NCI-H1694 treated with DMSO at 0.1 percent for 48 hours (cell line): ENCODE measurements at regions not wholly inside any gene's neighbourhood (a gene's known extent, or its start where the extent isn't known, plus 50 kb on each side); places are given as distances from the start of the nearest gene placed in this dataset.
"Not testable (repeated sequence)": the region's sequence is repeated elsewhere in the genome, so short reads cannot be mapped to it uniquely, and the experiment has no call there.

Source experiments
- DNase-seq: peaks from one replicate; lab custom pipeline; 2025; lab: John Stamatoyannopoulos, UW

DNA sequence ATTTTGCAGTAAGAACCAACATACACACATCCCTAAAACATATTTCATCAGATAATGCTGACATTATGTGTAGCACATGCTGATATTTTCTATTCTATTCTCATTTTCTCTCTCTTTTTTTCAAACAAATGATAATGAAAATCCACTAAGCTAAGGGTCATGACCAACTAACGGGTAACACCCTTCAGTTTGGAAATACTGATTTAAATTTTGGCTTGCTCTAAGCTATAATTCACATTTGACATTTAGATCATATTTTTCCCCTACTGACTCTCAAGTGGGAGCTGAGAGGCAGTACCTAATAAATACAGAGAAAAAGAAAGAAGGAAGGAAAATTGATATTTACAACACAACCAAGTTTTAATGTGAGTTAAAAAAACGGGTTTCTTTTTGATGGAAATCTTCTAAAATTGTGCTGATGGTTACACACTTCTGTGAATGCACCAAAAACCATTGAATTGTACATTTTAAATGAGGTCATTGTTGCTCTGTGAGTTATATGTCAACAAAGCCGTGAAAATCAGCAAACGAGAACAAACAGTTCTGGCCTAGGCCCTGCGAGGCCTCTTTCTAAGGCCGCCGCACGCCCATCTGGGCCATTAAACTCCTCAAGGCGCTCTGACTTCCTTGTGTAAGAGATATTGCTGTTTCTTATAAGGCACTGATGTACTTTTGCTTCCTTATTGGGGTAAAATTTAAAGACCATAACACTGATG is 124.2 kb downstream of the GALR1 start:
- no peak for DNase-seq

DNA sequence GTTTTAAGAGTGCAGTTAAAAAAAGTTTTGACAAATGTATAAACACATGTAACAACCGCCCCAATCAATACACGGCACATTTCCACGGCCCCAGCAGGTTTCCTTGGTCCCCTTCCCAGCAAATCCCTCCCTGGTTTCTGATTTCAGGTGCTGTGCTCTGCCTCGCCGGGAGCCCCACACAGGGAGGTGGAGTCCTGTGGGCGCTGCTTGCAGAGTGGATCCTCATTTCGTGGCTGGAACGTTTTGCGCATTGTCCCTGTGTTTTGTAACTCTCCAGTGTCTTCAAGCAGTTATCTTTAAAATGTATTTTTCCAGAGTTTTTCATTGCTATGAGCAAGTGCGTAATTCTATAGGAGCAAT is 124.8 kb downstream of the GALR1 start:
- DNase-seq, result no peak

DNA sequence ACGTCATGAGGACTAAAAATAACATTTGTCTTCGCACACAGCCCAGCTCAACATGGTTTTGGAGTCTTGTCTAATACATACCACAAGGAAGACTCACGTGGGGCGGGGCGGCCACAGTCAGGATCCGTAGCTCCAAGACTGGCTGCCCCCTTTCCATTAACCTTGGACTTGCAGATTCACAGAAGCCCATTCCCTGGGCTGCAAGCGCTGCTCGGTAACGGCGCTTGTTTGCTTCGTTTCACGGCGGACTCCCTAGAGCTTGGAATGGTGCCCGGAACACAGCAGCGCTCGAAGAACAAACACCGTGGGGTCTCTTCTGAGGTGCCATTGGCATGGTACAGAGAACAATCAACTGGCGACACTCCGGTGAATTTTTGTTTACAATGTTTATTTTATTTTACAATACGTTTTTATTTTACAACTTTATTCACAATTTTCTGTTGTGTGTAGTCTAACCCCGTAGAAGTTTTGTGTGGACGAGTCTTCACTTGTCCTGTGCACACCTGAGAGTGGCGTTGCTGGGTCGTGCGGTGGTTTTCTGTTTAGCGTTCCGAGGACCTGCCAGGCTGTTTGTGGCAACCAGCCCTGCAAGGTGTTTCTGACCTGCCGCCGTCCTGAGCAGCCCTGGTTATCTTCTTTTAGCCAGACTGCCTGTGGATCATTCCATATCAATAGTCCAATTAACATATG is 126.5 kb downstream of the GALR1 start:
- no peak for DNase-seq

DNA sequence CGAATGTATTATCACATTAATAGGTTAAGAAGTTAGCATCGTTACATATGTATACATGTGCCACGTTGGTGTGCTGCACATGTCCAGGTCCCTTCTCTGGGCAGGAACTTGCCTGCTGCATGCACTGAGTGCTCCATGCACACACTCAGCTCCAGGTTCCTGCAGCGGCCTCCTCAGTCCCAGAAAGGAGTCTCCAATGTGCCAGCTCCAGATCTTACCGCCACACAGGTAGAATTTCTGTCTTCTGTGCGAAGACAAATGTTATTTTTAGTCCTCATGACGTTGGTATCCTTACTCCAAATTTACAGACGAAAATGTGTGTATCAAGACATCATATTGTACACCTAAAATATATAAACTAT is 127.1 kb downstream of the GALR1 start:
- no peak for DNase-seq

DNA sequence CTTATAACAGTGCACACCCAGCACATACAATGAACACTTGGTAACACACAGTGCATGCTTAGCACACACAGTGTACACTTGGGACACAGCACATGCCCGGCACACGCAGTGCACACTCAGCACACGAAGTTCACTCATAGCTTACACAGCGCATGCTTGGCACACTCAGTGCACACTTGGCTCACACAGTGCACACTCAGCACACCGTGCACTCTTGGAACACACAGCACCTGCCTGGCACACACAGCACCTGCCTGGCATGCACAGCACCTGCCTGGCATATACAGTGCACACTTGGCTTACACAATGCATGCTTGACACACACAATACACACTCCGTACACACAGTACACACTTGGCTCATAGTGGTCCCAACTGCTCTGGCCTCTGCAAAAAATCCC is 128.2 kb downstream of the GALR1 start:
- no peak for DNase-seq

DNA sequence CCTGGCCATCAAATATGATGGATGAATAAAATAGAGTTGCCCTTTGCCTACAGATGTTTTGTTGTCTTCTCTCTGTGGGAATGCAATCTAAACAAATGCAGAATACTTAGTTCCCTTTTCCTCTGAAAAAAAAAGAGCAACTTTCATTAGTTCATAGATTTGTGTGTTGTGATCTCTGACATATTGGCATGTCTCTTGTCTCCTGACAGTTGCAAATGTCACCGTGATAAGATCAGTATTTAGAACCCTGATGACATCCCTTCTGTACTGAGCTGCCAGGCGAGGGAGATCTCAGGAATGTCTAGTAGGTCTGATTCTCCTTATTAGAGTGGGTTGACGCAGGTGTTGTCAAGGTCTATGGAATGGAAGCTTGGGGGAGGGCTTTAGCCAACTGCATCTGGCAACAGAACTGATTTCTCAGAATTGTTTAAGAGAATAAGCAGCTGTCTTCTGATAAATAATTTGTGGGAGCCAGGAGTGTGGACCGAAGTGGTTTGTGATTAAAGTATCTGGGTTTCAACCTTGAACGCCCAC is 130.4 kb downstream of the GALR1 start:
- no peak for DNase-seq

DNA sequence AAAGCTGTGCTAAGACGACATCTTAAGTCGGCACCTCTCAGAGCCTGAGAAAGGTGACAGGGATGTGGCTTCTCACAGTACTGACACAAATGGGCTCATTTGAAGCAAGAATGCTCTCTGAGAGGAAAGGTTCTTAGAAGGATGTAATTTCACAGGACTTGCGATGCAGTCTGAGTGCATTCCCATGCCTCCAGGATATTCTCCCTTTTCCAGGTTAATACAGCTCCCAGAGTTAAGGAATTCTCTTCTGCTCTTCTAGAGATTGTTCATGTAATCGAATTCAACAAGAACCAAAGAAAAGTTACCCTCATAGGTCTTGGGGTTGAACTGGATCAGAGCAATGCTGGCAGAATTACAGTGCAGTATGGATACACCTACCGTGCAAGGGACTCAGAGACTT is 131.0 kb downstream of the GALR1 start:
- DNase-seq, result no peak

DNA sequence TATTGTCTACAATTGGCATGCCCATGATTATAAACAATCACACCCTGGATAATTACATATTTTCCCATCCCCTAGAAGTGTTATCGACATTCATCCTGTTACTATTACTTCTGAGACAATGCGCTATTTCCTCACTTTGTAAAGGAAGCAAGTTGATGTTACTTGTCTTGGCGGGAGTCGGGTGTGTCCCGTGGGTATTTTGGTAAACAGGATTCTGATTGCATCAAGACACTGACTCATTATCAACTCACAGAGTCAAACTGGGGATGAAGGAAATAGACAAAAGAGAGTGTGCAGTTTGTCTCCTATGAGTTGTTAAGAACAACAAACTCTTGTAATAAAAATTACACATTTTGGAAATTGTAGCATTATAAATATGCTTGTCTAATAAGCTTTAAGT is 142.7 kb downstream of the GALR1 start:
- no peak for DNase-seq

DNA sequence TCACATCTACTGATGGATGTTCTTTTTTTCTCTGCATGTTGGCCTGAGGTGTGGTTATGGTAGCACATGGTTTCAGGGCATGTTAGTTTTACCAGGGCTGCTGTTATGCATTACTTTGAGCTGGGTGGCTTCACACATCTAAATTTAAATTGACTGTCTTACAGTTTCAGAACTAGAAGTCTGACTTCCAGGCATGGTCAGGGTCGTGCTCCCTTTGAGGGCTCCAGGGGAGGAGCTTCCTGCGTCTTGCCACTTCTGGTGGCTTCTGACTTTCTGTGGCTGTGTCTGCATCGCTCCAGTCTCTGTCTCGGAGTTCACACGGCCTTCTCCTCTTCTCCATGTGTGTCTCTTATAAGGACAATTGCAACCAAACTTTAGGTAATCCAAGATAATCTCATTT is 143.9 kb downstream of the GALR1 start:
- no peak for DNase-seq

DNA sequence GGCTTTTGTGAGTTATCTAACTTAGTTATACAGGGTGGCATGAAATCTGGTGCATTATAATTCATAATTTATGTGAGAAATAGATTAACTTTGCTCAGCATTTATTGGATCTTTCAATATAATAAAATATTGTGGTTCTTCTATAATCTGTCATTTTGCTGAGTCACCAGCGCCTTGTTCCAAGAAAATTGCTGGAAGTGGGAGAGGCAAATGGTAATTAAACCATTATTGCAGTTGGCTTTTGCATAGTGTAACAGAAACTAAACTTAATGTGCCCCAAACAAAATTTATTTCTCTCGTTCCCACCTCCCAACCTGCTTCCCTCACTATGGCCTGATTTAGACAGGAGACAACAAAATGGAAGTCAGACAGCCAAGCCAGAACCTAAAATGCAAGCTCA is 146.3 kb downstream of the GALR1 start:
- no peak for DNase-seq

DNA sequence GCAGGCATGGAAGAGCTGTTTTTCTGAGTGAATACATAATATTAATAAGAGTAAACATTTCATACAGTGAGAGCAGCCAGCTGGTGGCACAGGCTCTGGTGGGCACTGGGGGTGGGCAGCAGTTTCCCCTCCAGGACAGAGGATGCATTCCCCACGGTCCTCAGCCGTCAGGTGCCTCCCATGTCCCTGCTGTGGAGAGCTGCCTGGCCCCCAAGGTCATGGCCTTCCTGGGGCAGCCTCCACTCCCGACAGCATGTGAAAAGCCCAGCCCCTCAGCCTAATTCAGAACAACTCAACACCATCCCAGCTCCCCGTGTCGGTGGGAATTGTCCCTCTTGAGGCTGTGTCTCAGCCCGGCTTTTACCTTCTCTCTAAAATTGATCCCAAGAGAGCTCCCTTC is 147.4 kb downstream of the GALR1 start:
- no peak for DNase-seq

DNA sequence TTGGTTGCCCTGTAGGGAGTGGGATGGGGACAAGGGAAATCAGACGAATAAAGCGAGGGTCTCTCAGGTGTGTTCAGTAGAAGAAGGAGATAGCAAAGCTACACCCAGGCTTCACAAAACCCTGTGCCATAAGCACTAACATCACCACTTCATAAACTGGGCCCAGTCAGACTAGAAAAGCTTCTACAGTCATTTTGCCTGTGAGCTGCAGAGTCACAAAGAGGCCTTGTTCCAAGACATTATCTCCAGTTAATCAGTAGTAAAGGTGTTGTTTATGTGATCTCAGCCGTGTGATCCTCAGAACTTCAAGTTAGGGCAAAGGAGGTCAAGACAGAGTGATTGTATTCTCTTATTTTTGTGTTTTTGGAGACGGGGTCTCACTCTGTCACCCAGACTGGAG is 148.0 kb downstream of the GALR1 start:
- DNase-seq, result no peak

DNA sequence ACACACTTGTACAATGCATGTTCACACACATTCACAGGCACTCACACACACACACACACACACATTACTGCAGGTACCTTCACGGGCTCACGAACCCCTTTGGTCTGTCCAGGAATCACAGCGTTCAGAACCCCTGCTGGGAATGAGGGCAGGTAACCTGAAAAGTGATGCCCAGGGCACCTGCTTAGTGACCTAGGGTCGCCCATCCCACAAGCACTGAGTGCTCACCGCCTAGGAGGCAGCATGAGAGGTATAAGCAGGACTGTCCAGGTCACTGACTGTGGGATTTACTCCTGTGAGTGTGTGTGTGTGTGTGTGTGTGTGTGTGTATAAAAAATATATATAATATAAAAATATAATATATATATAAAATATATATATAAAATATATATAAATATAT is 150.9 kb downstream of the GALR1 start:
- no peak for DNase-seq

DNA sequence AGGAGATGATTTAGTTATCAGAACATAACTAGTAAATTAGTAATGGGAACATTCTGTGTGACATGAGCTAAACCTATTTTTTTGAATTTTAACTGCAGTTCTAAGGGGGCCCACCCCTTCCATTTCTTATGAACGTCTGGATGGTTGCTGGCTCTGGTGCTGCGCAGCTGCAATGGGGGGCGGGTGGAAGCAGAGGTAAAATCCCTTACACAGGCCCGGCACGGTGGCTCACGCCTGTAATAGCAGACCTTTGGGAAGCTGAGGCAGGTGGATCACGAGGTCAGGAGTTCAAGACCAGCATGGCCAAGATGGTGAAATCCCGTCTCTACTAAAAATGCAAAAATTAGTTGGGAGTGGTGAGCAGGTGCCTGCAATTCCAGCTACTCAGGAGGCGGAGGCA is 151.5 kb downstream of the GALR1 start:
- DNase-seq, result no peak

DNA sequence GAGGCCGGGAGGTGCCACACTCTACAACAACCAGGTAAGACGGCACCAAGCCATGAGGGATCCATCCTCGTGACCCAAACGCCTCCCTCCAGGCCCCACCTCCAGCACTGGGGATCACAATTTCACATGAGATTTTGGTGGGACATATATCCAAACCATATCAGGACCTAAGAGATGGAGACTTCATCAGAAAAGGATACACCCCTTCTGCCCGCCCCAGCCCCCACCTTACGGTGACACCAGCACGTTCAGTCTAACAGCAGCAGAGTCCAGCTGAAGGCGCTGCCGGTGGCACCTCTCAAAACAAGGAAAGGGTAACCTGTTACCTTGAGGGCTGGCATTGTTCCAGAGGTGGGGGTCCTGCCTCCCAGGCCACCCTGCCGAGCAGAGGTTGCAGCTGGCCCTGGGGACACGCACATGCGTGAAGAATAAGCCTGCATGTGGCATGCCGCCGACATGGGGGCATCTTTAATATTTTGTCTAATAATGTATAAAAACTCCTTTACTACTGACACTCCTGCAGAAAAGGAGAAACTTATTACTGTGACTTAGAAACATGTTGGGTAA is 154.4 kb downstream of the GALR1 start:
- DNase-seq, result no peak

DNA sequence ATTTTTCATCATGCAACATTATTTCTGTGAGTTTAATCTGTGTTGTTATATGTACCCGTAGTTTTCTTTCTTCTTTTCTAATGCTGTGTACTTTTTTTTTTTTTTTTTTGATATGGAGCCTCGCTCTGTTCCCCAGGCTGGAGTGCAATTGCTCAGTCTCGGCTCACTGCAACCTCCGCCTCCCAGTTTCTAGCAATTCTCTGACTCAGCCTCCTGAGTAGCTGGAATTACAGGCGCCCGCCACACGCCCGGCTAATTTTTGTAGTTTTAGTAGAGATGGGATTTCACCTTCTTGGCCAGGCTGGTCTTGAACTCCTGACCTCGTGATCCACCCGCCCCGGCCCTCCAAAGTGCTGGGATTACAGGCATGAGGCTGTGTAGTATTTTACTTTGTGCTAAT is 155.4 kb downstream of the GALR1 start:
- DNase-seq, result no peak

DNA sequence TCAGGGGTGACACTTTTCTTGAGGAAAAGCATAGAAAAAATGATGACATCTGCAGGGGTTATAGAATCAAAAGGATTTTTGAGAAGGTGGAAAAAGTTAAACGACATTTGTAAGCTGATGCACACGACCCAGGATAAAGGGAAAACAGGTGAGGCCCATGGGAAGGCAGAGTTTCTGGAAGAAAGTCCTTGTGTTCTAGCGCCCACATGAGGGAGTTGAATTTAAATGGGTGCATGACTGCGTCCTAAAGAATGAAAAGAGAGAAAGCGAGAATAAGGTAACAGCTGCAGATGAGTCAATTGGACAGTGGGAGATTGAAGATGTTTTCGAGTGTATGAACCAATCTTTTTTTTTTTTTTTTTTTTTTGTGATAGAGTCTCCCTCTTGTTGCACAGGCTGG is 158.1 kb downstream of the GALR1 start:
- no peak for DNase-seq

DNA sequence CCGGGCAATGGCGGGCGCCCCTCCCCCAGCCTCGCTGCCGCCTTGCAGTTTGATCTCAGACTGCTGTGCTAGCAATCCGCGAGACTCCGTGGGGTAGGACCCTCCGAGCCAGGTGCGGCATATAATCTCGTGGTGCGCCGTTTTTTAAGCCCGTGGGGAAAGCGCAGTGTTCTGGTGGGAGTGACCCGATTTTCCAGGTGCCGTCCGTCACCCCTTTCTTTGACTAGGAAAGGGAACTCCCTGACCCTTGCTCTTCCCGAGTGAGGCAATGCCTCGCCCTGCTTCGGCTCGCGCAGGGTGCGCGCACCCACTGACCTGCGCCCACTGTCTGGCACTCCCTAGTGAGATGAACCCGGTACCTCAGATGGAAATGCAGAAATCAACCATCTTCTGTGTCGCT is 171.9 kb downstream of the GALR1 start:
- DNase-seq, result not testable (repeated sequence)

DNA sequence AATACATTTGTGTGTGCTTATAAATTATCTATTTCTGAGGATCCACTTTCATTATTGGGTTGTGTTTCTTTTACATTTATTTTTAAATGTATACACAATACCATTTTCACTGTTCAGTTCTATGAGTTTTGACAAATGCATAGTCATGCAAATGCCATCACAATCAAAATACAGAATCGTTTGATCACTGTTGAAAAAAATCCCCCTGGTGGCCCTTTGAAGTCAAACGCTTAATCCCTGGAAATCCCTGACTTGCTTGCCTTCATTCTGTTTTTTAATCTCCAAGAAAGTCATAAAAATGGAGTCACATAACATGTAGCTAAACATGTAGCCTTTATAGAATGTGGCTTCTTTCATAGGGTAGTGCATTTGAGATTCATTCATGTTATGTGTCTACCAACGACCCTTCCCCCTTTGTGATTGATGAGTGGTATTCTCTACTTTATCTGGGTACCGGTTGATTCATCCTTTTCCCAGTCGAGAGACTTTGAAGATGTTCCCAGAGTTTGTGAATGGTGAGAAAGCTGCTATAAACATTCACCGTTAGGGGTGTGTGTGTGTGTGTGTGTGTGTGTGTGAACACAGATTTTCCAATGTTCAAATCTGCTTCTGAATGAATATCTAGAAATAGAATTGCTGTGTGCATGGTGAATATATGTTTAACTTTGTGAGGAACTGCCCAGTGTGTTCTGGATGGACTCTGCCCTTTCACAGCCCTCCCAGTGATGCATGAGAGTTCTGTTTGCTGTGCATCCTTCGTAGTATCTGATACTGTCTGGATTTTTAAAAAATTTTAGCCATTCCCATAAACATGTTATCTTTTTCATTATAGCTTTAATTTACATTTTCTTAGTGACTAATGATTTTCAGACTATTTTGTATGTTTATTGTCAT is 173.6 kb downstream of the GALR1 start:
- no peak for DNase-seq

DNA sequence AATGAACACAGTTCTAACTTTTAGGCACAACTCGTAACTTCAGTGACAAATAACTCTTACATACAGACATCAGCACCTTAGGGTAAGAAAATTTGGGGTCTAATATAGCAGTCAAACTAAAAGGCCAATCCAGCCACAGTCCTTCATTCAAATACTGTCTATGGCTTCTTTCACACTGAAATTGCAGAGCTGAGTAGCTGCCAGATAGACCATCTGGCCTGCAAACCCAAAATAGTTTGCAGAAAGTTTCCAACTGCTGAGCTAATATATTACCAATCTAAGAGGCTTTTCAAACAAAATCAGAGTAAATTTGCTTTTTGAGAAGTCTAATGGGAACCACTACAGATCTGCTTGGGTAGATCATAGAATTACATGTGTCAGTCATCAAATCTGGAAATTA is 183.4 kb downstream of the GALR1 start:
- DNase-seq, result peak; percentile 15

DNA sequence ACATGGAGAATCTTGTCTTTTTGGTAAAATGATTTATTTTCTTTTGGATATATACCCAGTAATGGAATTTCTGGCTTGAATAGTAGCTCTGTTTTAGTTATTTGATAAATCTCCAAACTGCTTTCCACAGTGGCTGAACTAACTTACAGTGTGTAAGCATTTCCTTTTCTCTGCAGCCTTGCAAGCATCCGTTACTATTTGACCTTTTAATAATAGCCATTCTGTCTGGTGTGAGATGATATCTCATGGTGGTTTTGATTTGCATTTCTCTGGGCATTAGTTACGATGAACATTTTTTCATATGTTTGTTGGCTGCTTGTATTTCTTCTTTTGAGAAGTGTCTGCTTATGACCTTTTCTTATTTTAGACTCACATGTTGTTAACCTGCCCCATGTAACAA is 190.2 kb downstream of the GALR1 start:
- no peak for DNase-seq

DNA sequence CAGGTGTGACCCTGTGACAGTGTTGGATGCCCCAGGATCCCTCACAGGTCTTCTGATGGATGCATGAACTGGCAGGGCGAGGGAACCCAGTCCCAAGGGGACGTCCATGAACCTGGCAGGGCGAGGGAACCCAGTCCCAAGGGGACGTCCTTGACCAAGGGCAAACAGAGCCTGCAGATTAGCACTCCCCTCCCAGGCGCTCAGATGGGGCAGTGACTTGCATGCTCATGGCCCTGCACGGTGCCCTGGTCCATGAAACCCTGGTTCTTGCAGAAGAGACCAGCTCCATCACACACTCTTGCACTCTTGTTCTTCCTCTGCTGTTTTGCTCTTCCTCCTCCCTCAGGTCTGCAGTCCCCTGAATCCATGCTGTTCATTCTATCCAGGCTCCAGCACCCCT is 192.7 kb downstream of the GALR1 start:
- DNase-seq, result no peak

DNA sequence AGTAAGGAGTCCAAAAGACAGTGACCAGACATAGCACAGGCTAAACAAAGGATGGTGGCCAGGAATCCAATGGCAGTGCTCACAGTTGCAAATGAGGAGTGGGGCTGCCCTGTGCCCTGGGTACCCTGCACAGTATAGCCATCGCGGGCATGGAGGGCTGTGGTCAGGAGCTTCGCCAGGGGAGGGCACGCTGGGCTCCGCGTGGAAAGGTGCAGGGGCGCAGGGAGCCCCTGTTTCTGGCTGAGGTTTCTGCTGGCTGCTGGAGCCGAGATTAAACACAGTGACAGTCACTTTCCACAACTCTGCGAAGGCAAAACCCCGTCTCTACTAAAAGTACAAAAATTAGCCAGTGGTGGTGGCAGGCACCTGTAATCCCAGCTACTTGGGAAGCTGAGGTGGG is 194.7 kb downstream of the GALR1 start:
- DNase-seq, result no peak
